Loucy (cell line): ENCODE measurements at regions not wholly inside any gene's neighbourhood (a gene's known extent, or its start where the extent isn't known, plus 50 kb on each side); places are given as distances from the start of the nearest gene placed in this dataset.

Experiments used
- H2AFZ ChIP-seq: fragments of 200-600 bp; sonication (generic); 2 replicates; pipeline ENCODE4 v1.6.0; 2016; ENCODE audit warnings: antibody characterized with exemption, mild to moderate bottlenecking, low read length, moderate library complexity
- H3F3A ChIP-seq: fragments of 200-600 bp; 2 replicates; pipeline ENCODE4 v1.6.0; 2016; ENCODE audit warnings: antibody characterized with exemption, low read depth, mild to moderate bottlenecking
- H3K27me3 ChIP-seq: fragments of 200-600 bp; sonication (generic); 2 replicates; pipeline ENCODE4 v1.6.1; 2014; ENCODE audit warnings: low read length, mild to moderate bottlenecking; ENCODE audit not compliant: insufficient read depth, poor library complexity, severe bottlenecking
- H3K36me3 ChIP-seq: fragments of 200-600 bp; sonication (generic); 2 replicates; pipeline ENCODE4 v1.6.1; 2016; ENCODE audit warnings: low read length; ENCODE audit not compliant: insufficient read depth
- H3K4me1 ChIP-seq: fragments of 200-600 bp; sonication (generic); 2 replicates; pipeline ENCODE4 v1.5.1; 2014; ENCODE audit warnings: low read length, mild to moderate bottlenecking; ENCODE audit not compliant: insufficient read depth, poor library complexity, severe bottlenecking
- H3K4me2 ChIP-seq: fragments of 200-600 bp; sonication (generic); 2 replicates; pipeline ENCODE4 v1.6.0; 2014; ENCODE audit warnings: antibody characterized with exemption, low read length, low read depth, mild to moderate bottlenecking; ENCODE audit not compliant: poor library complexity, severe bottlenecking
- H3K4me3 ChIP-seq: fragments of 200-600 bp; sonication (generic); 2 replicates; pipeline ENCODE4 v1.5.1; 2014; ENCODE audit warnings: low read length, mild to moderate bottlenecking, mixed read lengths; ENCODE audit not compliant: poor library complexity, severe bottlenecking
- H3K79me2 ChIP-seq: fragments of 200-600 bp; sonication (generic); 2 replicates; pipeline ENCODE4 v1.6.1; 2014; ENCODE audit warnings: low read length; ENCODE audit not compliant: insufficient read depth
- H3K9ac ChIP-seq: fragments of 200-600 bp; sonication (generic); 2 replicates; pipeline ENCODE4 v1.6.0; 2014; ENCODE audit warnings: mild to moderate bottlenecking, low read depth, low read length, moderate library complexity; ENCODE audit not compliant: poor library complexity, severe bottlenecking
- H3K9me2 ChIP-seq: fragments of 200-600 bp; sonication (generic); replicated peaks from 2 replicates; pipeline ENCODE4 v1.6.1; 2016; ENCODE audit warnings: low read depth, low read length, mixed read lengths
- H3K9me3 ChIP-seq: fragments of 200-600 bp; sonication (generic); 2 replicates; pipeline ENCODE4 v1.6.1; 2014; ENCODE audit warnings: mild to moderate bottlenecking, antibody characterized with exemption, low read length, low read depth; ENCODE audit not compliant: insufficient read depth
- H4K20me1 ChIP-seq: fragments of 200-600 bp; sonication (generic); 2 replicates; pipeline ENCODE4 v1.6.0; 2014; ENCODE audit warnings: antibody characterized with exemption, low read length, mild to moderate bottlenecking; ENCODE audit not compliant: insufficient read depth, poor library complexity, severe bottlenecking
- EZH2phosphoT487 ChIP-seq: fragments of 200-600 bp; IDR thresholded peaks from 2 replicates; pipeline ENCODE4 v1.6.1; 2018; ENCODE audit warnings: antibody characterized with exemption, mild to moderate bottlenecking, moderate library complexity, borderline replicate concordance
- TF ChIP-seq, protein P1 (sequence below): fragments of 200-600 bp; sonication (generic); conservative IDR thresholded peaks from 2 replicates; pipeline ENCODE4 v1.5.1; 2014; ENCODE audit warnings: mild to moderate bottlenecking, antibody characterized with exemption, low read length

GRCh38 chr18:76667603-76668002 is 154.8 kb upstream of the ZNF236 start:
- Histone ChIP-seq H3F3A (no peaks in the 10 kb centered on the region), H3K4me2 (no peak overlapping the region), H2AFZ (no peak overlapping the region), H3K79me2 (no peaks in the 10 kb centered on the region), H3K9me3 (no peaks in the 10 kb centered on the region), H3K4me1 (no peaks in the 10 kb centered on the region), H3K9me2 (no peaks in the 10 kb centered on the region), H4K20me1 (no peaks in the 10 kb centered on the region), H3K4me3 (no peak overlapping the region), H3K9ac (no peak overlapping the region), H3K27me3 (no peaks in the 10 kb centered on the region), H3K36me3 (no peaks in the 10 kb centered on the region)
- TF ChIP-seq, protein P1, sequence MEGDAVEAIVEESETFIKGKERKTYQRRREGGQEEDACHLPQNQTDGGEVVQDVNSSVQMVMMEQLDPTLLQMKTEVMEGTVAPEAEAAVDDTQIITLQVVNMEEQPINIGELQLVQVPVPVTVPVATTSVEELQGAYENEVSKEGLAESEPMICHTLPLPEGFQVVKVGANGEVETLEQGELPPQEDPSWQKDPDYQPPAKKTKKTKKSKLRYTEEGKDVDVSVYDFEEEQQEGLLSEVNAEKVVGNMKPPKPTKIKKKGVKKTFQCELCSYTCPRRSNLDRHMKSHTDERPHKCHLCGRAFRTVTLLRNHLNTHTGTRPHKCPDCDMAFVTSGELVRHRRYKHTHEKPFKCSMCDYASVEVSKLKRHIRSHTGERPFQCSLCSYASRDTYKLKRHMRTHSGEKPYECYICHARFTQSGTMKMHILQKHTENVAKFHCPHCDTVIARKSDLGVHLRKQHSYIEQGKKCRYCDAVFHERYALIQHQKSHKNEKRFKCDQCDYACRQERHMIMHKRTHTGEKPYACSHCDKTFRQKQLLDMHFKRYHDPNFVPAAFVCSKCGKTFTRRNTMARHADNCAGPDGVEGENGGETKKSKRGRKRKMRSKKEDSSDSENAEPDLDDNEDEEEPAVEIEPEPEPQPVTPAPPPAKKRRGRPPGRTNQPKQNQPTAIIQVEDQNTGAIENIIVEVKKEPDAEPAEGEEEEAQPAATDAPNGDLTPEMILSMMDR: no peak
- TF ChIP-seq EZH2phosphoT487: no peak

DNA sequence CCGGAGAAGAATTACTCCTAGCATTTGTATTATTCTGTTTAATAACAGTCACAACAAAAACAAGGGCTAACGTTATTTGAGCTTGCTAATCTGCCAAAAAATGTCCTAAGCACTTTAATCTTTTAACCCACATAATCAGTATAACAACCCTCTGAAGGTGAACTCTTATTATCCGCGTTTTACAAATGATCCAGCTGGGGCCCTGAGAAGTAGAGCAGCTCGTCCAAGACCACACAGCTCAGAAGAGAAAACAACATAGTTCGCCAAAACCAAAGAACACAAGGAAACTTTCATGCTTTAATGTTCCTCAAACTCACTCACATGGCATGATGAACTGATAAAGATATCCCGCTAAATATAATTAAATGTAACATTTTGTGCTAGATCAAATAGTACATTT is 159.7 kb upstream of the ZNF236 start:
- no peaks in the 10 kb centered on the region for H3K9me3 ChIP-seq
- H3K9me2 ChIP-seq: no peaks in the 10 kb centered on the region
- no peak overlapping the region for H3K9ac ChIP-seq
- no peak overlapping the region for H3K4me3 ChIP-seq
- H3K79me2 ChIP-seq: no peaks in the 10 kb centered on the region
- H2AFZ ChIP-seq: no peak overlapping the region
- H3K27me3 ChIP-seq: no peaks in the 10 kb centered on the region
- peaks cover 2% of the 10 kb centered on the region; the same call in 1 of the 2 replicates for H3F3A ChIP-seq
- TF ChIP-seq EZH2phosphoT487: no peak
- TF ChIP-seq, protein P1: no peak
- peaks cover 15% of the 10 kb centered on the region for H3K4me1 ChIP-seq
- no peak overlapping the region for H3K4me2 ChIP-seq
- no peaks in the 10 kb centered on the region for H3K36me3 ChIP-seq
- H4K20me1 ChIP-seq: no peaks in the 10 kb centered on the region

DNA sequence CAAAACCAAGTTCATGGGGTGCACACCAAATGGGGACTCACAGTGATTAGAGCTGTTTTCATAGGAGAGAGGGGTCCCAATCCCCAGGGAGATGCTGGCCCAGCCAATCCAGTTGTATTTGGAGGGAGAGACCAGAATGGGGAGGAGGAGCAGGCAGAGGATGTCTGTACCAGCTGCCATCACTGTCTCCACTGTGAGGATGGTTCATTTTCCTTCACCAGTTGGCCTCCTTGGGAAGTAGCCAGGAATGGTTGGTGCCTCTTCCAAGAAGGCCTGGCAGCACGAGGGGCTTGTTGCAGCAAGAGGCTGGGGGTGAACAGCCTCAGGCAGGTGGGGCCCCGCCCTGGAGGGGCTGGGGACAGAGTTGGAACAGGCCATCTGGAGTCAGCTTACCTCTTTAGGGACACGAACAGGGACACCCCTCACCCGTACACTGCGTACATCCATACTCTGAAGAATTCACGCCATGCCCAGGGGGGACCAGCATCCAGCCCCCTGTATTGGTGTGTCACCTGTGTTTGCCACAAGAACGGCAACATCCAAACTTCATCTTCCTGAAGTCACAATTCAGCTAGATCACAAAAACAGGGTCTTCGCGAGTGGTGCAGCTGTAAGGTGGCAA is 161.7 kb upstream of the ZNF236 start:
- Histone ChIP-seq H3K4me2 (no peak overlapping the region), H3K9me3 (no peaks in the 10 kb centered on the region), H3K4me1 (peaks cover 33% of the 10 kb centered on the region), H3K27me3 (no peaks in the 10 kb centered on the region), H3K79me2 (no peaks in the 10 kb centered on the region), H2AFZ (no peak overlapping the region), H3K9me2 (no peaks in the 10 kb centered on the region), H3K9ac (no peak overlapping the region), H3F3A (peaks cover 3% of the 10 kb centered on the region; the same call in 1 of the 2 replicates), H3K4me3 (no peak overlapping the region), H4K20me1 (no peaks in the 10 kb centered on the region), H3K36me3 (no peaks in the 10 kb centered on the region)
- TF ChIP-seq, protein P1: no peak
- TF ChIP-seq EZH2phosphoT487: no peak
